ENCODE measurements at regions not wholly inside any gene's neighbourhood (a gene's known extent, or its start where the extent isn't known, plus 50 kb on each side); places are given as distances from the start of the nearest gene placed in this dataset.
"Not testable (repeated sequence)": the region's sequence is repeated elsewhere in the genome, so short reads cannot be mapped to it uniquely, and the experiment has no call there.

GRCh38 chr1:146535575-146535974 is 306.8 kb upstream of the NOTCH2NLA start:
- DNase-seq (ENCODE audit: low spot score); in situ Hi-C loops (cut with HindIII; ENCODE audit: low sequenced_read_pairs): not testable (repeated sequence)

GRCh38 chr1:146530958-146531357 is 302.1 kb upstream of the NOTCH2NLA start:
- in situ Hi-C loops (cut with HindIII; ENCODE audit: low sequenced_read_pairs) = not testable (repeated sequence)

GRCh38 chr1:146522812-146523211 is 294.0 kb upstream of the NOTCH2NLA start:
- in situ Hi-C loops (cut with HindIII; ENCODE audit: low sequenced_read_pairs); DNase-seq (ENCODE audit: low spot score): not testable (repeated sequence)

More at GRCh38 chr1:146530958-146531357, 302.1 kb upstream of the NOTCH2NLA start:
- not testable (repeated sequence) for DNase-seq (ENCODE audit: low spot score)

GRCh38 chr1:146522345-146522744 is 293.5 kb upstream of the NOTCH2NLA start:
- in situ Hi-C loops (cut with HindIII; ENCODE audit: low sequenced_read_pairs); DNase-seq (ENCODE audit: low spot score): not testable (repeated sequence)

- DNase-seq (ENCODE audit: low spot score); in situ Hi-C loops (cut with HindIII; ENCODE audit: low sequenced_read_pairs): not testable (repeated sequence)
These were observed 293.0 kb upstream of the NOTCH2NLA start for GRCh38 chr1:146521804-146522203.

GRCh38 chr1:146513754-146514153 is 284.9 kb upstream of the NOTCH2NLA start:
- in situ Hi-C loops (cut with HindIII; ENCODE audit: low sequenced_read_pairs); DNase-seq (ENCODE audit: low spot score): not testable (repeated sequence)

- DNase-seq (ENCODE audit: low spot score); in situ Hi-C loops (cut with HindIII; ENCODE audit: low sequenced_read_pairs): not testable (repeated sequence)
These were observed 282.4 kb upstream of the NOTCH2NLA start for GRCh38 chr1:146511047-146511777.

GRCh38 chr1:146510248-146510983 is 281.6 kb upstream of the NOTCH2NLA start:
- DNase-seq (ENCODE audit: low spot score); in situ Hi-C loops (cut with HindIII; ENCODE audit: low sequenced_read_pairs): not testable (repeated sequence)

GRCh38 chr1:146504121-146504520 is 275.3 kb upstream of the NOTCH2NLA start:
- in situ Hi-C loops (cut with HindIII; ENCODE audit: low sequenced_read_pairs); DNase-seq (ENCODE audit: low spot score): not testable (repeated sequence)

GRCh38 chr1:146487555-146487954 is 258.7 kb upstream of the NOTCH2NLA start:
- DNase-seq (ENCODE audit: low spot score); in situ Hi-C loops (cut with HindIII; ENCODE audit: low sequenced_read_pairs): not testable (repeated sequence)

GRCh38 chr1:146487155-146487554 is 258.3 kb upstream of the NOTCH2NLA start:
- DNase-seq (ENCODE audit: low spot score); in situ Hi-C loops (cut with HindIII; ENCODE audit: low sequenced_read_pairs): not testable (repeated sequence)

GRCh38 chr1:146486300-146487014 is 257.6 kb upstream of the NOTCH2NLA start:
- peak; percentile 70 for DNase-seq (ENCODE audit: low spot score)

GRCh38 chr1:146484195-146484594 is 255.4 kb upstream of the NOTCH2NLA start:
- DNase-seq (ENCODE audit: low spot score); in situ Hi-C loops (cut with HindIII; ENCODE audit: low sequenced_read_pairs): not testable (repeated sequence)

More at GRCh38 chr1:146486300-146487014, 257.6 kb upstream of the NOTCH2NLA start:
- in situ Hi-C loops (cut with HindIII; ENCODE audit: low sequenced_read_pairs) = not testable (repeated sequence)

- DNase-seq (ENCODE audit: low spot score) = not testable (repeated sequence)
These were observed 250.4 kb upstream of the NOTCH2NLA start for GRCh38 chr1:146479188-146479587.

GRCh38 chr1:146478125-146478720 is 249.4 kb upstream of the NOTCH2NLA start:
- peak; percentile 39 for DNase-seq (ENCODE audit: low spot score)
- in situ Hi-C loops (cut with HindIII; ENCODE audit: low sequenced_read_pairs) = not testable (repeated sequence)

More at GRCh38 chr1:146479188-146479587, 250.4 kb upstream of the NOTCH2NLA start:
- in situ Hi-C loops (cut with HindIII; ENCODE audit: low sequenced_read_pairs) = not testable (repeated sequence)

GRCh38 chr1:146475086-146475485 is 246.3 kb upstream of the NOTCH2NLA start:
- DNase-seq (ENCODE audit: low spot score); in situ Hi-C loops (cut with HindIII; ENCODE audit: low sequenced_read_pairs): not testable (repeated sequence)

- DNase-seq (ENCODE audit: low spot score); in situ Hi-C loops (cut with HindIII; ENCODE audit: low sequenced_read_pairs): not testable (repeated sequence)
These were observed 245.4 kb upstream of the NOTCH2NLA start for GRCh38 chr1:146474216-146474615.

- in situ Hi-C loops (cut with HindIII; ENCODE audit: low sequenced_read_pairs) = not testable (repeated sequence)
- DNase-seq (ENCODE audit: low spot score) = peak; percentile 54
These were observed 243.5 kb upstream of the NOTCH2NLA start for GRCh38 chr1:146472192-146472861.
